AG09319 (cell line): ENCODE measurements at regions not wholly inside any gene's neighbourhood (a gene's known extent, or its start where the extent isn't known, plus 50 kb on each side); places are given as distances from the start of the nearest gene placed in this dataset.

Experiments used
- DNase-seq: peaks from one replicate; pipeline ENCODE4 v3.0.0-alpha.2; 2010; ENCODE audit warnings: low read depth; ENCODE audit errors: extremely low read depth
- CTCF ChIP-seq: IDR thresholded peaks from 2 replicates; pipeline ENCODE4 v1.5.1; 2011; ENCODE audit warnings: low read depth, mild to moderate bottlenecking, inconsistent platforms, low read length, moderate library complexity

GRCh38 chr6:82015043-82015442 is 232.5 kb downstream of the IBTK start:
- no peak for TF ChIP-seq CTCF
- DNase-seq, result no peak

- DNase-seq, result no peak
- TF ChIP-seq CTCF, result no peak
Measured at GRCh38 chr6:82013561-82014530, 233.7 kb downstream of the IBTK start.

- DNase-seq, result no peak
- peak; percentile 64 for TF ChIP-seq CTCF
Measured at GRCh38 chr6:82006027-82006738, 241.4 kb downstream of the IBTK start.

GRCh38 chr6:82000551-82000950 is 247.0 kb downstream of the IBTK start:
- no peak for DNase-seq
- no peak for TF ChIP-seq CTCF

GRCh38 chr6:81999826-82000225 is 247.3 kb upstream of the TENT5A start:
- DNase-seq, result no peak

GRCh38 chr6:81999270-81999669 is 246.8 kb upstream of the TENT5A start:
- TF ChIP-seq CTCF, result no peak
- no peak for DNase-seq

More at GRCh38 chr6:81999826-82000225, 247.3 kb upstream of the TENT5A start:
- TF ChIP-seq CTCF, result no peak

- TF ChIP-seq CTCF, result no peak
- DNase-seq, result no peak
Measured at GRCh38 chr6:81998432-81998831, 246.0 kb upstream of the TENT5A start.
